ENCODE measurements at regions not wholly inside any gene's neighbourhood (a gene's known extent, or its start where the extent isn't known, plus 50 kb on each side); places are given as distances from the start of the nearest gene placed in this dataset.

DNA sequence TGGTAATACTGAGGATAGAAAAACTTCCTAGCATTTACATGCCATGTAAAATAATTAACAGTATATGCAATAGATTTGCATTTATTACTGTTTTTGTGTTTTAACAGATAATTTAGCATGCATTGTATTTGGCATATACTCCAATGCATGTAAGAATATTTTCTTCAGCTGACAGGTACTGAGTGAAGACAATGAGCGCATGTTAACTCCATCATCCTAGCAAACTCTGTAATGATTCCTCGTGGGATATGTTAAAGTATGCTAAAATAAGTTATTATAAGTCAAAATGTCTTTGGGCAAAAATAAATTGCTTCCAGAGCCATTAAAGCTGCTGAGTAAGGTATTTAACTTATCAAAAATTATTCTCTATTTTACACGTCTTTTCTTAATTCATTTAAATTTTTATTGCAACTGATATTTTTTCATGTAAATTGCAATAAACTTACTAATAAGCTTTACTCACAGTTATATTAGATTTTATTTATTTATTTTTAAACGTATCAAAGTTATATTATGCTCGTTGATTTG lies 616.4 kb upstream of the NDST4 start:
- no peak for DNase-seq

DNA sequence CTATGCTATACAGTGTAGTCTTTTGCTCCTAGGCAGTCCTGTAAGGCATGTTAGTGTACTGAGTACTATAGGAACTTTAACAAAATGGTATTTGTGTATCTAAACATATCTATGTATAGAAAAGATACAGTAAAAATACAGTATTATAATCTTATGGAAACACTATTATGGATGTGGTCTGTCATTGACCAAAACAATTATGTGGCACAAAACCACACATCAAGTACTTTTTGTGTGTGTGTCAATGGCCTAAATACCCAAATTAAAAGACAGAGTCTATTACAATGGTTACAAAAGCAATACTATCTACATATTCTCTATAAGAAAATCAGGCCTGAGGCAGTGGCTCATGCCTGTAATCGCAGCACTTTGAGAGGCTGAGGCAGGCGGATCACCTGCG lies 610.2 kb upstream of the NDST4 start:
- no peak for DNase-seq

DNA sequence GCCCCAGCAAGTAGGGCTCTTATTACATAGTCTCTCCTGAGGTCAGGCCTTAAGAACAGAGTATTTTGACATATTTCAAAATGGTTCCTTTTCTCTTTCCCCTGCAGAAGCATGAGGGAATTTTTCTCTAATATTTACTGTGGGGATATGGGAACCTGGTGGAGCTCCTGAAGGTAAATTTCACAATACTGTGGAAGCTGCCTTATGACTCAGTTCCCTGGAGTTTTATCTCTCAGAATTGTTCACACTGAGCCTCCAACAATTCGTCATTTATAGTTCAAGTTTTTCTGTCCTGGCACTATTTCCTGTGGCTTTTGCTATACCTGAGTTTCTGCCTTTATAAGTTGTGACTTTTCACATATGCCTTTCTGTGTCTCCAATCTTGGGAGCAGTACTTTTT lies 607.2 kb upstream of the NDST4 start:
- no peak for DNase-seq

DNA sequence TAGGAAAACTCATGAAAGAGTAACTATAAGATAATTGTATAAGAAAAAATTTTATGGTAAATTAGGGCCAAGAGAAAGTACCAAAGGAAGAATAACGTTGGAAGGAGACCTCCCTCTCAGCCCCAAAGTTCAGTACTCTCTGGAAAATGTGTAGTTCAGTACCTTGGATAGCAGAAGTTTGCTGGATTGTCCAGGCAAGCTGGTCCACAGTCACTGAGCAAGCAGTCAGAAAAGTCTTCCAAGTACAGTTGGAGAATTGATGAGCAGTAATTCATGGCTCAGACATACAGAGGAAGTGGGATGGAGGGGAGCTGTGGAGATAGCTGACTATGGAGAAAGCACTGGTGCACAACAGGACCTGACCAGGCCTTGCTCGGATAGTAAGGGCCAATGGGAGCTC lies 598.2 kb upstream of the NDST4 start:
- no peak for DNase-seq

DNA sequence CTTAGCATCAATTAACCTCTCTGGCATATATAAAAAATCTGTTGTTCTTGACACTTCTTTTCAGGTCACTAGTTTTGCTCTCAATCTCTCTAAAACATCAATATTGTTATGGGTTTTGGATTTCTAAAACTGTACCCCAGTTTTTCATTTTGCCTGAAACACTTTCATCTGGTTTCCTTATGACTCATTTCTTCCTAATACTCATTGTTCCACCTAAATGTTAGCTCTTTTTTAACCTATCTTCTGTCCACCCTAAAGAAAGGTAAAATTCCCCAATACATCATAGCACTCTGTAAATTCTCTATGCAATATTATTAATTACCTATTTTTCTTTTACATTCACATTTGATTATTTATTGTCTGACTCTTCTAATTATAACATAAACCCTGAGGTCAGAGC lies 575.5 kb upstream of the NDST4 start:
- no peak for DNase-seq

DNA sequence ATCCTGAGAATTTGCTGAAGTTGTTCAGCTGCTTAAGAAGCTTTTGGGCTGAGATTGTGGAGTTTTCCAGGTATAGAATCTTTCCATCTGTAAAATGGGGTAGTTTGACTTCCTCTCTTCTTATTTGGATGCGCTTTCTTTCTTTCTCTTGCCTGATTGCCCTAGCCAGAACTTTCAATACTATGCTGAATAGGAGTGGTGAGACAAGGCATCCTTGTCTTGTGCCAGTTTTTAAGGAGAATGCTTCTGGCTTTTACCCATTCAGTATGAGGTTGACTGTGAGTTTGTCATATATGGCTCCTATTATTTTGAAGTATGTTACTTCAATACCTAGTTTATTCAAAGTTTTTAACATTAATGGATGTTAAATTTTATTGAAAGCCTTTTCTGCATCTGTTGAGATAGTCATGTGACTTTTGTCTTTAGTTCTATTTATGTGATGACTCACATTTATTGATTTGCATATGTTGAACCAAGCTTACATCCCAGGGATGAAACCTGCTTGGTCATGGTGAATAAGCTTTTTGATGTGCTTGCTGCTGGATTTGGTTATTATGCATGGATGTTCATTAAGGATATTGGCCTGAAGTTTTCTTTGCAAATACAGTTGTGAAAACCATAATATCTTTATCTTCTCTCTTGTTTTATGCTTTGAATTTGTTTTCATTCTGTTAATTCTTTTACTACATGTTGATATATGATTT lies 573.8 kb upstream of the NDST4 start:
- no peak for DNase-seq

DNA sequence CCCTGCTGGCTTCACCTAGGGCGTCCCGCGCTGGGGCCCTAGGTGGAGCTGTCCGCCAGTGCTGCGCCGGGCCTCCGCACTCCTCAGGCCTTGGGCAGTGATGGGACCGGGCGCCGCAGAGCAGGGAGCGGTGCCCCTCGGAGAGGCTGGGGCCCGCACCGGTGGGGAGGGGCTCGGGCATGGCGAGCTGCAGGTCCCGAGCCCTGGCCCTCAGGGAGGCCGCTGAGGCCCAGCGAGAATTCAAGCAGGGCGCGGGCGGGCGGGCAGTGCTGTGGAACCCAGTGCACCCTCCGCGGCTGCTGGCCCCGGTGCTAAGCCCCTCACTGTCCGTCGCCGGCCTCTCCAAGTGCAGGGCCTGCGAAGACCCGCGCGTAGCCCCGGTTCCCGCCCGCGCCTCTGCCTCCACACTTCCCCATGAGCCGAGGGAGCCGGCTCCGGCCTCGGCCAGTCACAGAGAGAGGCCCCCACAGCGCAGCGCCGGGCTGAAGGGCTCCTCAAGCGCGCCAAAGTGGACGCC lies 565.1 kb upstream of the NDST4 start:
- DNase-seq: no peak

DNA sequence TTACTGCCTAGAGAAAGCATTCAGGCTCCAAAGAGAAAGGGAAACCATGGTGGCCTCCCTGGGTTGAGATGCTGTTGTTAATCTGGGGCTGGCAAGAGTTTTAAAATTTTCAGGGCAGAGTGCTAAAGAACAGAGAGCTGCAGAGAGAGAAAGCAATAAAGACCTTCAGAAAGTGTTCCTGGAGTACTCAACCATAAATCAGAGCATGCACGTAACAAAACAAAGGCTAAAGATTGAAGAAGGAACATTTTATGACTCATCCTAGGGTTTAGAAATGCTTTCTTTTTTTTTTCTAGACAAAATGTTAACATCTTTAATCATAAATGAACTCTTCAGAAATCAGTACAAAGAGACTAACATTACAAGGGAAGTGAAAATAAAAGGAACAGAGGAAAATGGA lies 562.3 kb upstream of the NDST4 start:
- DNase-seq: no peak

DNA sequence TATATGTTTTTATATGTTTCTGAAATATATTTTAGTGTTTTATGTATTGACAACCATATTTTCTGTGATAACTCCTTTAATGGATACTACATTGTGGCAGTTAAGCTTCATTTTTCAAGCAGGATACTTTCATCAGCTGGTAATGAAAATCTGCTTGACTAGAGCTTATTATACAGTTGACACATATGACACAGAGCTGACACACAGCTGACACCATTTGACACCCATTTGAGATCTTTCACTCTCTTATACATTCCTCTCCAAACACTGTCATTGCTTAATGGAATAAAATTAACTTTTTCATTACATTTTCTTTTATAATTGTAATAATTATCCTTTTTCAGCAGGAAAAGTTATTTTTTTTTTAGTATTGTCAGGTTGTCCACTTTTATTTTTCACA lies 561.1 kb upstream of the NDST4 start:
- no peak for DNase-seq

DNA sequence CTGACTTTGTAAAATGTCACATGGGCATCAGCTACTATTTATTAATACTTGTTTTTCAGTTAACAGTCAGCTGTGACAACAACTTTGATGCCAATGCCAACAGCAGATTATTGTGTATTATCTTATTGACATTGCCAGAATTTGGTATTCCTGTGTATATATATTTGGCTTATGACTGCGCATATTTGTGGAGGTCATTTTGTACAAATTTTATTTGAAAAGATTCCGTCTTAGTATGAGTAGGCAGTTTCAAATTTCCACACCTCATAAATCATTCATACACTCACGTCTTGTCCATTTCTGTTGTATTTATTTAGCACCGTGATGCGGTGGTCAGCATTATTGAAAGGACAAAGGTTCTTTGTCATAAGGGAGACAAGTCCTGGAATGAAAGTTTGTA lies 558.2 kb upstream of the NDST4 start:
- DNase-seq: no peak

DNA sequence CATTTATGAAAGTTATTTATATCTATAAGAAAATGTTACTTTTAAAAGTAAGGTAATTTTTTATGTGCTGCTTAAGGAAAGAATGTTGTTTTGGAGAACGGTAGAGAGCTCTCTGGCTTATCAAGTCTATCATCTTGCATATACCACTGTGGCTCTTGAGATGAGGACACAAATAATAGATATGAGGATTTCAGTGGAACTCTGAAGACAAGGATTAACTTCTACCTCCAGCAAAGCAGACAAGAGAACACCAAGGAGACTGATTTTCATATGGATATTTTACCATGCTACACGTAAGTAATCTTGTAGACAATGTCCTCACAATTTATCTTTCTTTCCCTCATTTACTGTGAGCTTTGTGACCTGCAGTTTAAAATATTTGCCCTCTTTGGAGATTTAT lies 557.5 kb upstream of the NDST4 start:
- no peak for DNase-seq

DNA sequence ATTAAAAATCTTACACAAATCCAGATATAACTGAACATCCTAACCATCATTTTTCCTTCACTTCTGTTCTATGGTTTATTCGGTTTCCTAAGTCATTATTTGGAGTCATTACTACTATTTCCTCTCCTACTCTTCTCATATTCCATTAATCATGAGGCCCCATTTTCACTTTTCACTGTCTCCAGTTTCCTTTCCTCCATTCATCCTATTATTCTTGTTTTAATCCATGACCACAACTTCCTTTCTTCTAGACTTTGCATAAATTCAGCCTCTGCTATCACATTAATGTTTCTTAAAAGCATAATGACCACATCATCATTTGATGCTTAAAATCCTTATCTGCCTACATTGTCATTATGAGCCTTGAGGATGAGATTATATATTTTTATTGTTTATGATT lies 555.0 kb upstream of the NDST4 start:
- no peak for DNase-seq

DNA sequence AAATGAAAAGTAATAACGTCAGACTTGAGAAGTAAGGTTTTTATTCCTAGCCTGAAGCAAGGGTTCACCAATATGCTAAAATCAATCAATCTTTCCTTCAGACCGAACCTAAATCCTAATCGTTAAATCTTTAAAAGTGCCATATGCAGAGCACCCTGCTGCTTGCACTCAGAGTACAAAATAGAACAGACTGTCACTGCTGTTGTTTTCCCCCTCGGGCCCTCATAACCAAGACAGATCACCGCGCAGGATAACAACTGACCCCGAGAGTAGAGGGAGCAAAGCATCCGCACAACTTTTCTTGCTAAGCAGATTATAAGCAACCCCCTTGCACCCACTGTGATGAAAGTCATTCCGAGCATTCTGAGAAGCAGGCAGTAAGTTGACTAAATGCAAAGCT lies 550.9 kb upstream of the NDST4 start:
- DNase-seq: no peak

DNA sequence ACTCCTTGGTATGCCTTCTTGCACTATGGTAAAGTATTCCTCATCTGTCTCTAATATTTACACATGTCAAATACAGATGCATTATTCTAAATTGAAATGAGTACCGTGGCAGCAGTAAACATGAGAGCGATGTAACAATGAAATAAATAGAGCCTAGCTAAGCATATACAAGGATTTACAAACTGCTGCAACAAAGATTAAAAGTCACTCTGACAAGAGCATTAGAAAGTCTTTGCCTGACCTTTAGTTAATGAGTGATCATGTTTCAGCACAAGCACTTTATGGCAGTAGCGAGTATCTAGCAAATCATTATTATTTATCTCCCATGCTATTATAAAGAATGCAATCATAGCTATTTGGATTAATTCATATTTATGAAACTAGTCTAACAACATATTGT lies 547.0 kb upstream of the NDST4 start:
- no peak for DNase-seq

DNA sequence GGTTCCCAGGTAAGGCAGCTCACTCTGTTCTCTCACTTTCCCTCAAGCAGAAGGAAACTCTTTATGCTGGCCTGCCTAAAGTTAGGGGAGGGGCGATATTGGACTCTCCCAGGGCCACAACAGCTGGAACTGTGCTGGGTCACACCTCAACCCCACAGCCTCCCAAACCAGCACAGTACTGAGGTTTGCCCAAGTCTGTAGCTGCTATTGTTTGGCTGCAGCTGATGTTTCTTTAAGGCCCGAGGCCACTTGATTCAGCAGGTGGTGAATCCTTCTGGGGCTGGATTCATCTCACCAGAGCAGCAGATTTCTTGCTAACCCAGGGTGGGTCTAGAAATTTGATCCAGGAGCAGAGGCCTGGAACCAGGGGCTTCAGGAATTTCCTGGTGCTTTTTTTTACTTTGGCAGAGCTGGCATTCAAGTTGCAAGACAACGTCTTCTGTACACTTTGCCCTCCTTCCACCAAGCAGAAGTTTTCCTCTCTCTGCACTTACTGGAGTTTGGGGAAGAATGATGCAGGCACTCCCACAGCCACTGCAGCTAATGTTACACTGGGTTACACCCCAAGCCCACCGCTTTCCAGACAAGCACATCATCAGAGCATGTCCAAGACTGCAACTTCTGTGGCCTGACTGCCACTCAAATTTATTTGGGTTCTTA lies 544.7 kb upstream of the NDST4 start:
- DNase-seq: no peak

DNA sequence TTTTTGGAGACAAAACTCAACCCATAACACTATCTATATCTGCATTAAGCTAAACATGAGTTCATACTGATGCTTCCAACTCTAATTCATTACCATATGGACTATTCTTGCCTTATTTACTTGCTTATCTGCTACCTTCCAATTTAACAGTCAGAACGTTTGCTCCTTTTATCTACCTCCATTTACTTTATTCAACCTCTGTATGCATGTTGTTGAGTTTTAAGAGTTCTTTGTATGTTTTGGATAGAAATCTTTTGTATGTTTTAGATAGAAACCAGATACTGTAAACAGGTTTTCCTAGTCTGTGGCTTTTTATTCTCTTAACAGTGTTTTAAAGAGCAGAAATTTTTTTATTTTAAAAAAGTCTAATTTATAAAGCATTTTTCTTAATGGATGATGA lies 542.2 kb upstream of the NDST4 start:
- no peak for DNase-seq

DNA sequence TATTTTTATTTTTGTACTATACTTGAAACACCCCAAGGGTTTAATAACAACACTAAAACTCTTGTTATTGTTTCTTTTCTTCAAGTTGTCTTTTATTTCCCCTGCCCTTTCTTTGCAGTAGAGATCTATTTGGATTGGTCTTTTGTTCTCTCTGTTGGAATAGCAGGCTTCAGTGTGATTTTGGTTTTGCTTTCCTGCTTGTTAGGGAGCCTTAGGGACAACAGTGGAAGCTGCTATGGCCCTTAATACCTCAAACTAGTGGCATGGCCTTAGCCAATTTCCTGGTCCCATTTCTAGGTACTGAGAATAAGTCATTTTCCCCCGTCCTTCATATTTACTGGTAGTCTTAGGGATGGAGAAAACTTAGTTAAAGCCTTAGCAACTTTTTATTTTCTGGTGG lies 535.4 kb upstream of the NDST4 start:
- no peak for DNase-seq

DNA sequence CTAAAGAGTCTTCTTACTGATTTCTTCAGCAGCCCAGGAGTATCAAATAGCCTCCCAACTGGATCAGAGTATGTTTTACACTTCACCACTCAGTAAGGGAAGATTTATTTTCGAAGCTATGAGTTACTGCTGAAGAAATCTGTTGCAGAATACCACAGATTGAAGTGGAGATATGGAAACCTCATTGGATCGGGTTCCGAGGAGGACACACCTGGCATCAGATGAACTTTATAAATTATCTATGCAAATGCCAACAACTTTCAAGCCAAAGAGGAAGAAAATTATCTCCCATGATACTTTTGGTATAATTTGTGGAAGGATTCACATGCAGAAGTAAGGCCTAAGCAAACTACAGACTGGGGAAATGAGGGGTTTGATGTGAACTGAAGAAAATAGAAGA lies 515.9 kb upstream of the NDST4 start:
- DNase-seq: no peak

DNA sequence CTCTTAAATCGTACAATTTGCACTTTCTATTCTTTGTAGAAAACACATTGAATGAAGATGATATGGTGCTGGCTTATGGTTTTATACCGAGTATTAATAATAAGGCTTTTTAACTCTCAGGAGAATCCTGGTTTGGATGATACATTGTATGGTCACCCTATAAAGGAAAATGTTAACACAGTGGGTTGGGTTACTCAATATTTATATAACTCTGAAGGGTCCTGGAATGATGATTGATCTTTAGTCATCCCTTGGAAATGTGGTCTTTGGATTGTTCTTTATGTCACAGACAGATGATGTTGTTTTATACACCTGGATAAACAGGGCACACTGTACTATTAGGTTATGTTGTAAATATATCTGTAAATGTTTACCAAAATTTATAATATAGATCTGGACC lies 496.2 kb upstream of the NDST4 start:
- no peak for DNase-seq

DNA sequence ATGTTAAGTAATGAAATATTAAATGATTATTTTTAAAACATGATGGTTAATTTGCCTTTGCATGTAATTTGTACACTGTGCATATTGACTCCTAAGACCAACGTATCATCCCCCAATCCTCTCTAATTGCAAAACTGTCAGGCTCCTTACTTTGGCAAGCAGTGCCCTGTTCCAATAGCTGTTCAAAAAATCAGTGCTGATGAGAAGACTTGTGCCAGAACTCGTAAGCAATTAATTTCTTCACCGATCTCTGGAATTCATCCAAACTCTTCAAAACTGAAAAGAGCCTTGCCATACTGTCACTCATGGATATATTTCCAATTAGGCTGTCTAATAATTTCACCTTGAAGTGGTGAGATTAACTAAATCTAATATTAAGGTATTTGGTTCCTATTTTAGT lies 493.9 kb upstream of the NDST4 start:
- DNase-seq: no peak

DNA sequence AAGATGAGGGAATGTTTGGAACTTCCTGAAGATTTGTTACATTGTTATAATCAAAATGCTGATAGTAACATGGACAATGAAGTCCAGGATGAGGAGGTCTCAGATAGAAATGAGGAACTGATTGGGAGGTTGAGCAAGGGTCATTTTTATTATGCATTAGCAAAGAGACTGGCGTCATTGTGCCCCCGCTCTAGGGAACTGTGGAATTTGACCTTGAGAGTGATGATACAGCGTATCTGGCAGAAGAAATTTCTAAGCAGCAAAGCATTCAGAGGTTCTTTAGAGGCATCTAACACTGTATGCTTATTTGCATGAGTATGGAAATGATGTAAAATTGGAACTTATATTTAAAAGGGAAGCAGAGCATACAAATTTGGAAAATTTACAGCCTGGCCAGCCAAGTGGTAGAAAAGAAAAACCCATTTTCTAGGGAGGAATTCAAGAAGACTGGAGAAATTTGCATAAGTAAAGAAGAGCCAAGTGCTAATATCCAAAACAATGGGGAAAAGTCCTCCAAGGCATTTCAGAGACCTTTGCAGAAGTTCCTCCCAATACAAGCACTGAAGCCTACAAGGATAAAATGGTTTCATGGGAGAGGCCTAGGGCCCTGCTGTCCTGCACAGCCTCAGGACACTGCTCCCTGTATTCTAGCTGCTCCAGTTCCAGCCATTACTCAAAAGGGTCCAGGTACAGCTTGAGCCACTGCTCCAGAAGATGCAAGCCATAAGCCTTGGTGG lies 483.0 kb upstream of the NDST4 start:
- DNase-seq: no peak

DNA sequence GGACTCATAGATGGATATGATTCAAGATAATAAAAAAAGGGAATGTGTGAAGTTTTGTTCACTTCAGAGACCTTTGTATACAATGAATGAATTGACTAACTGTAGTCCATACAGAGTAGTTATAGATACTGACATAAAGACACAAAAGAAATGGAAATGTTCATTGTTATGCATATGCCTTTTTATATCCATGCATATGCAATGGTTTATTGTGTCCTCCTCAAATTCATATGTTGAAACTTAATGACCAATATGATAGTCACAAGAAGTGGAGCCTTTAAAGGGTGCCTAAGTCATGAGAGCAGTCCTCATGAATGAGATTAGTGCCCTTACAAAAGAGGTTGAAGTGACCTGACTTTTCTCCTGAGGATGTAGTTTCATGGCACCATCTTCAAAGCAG lies 467.5 kb upstream of the NDST4 start:
- DNase-seq: no peak

DNA sequence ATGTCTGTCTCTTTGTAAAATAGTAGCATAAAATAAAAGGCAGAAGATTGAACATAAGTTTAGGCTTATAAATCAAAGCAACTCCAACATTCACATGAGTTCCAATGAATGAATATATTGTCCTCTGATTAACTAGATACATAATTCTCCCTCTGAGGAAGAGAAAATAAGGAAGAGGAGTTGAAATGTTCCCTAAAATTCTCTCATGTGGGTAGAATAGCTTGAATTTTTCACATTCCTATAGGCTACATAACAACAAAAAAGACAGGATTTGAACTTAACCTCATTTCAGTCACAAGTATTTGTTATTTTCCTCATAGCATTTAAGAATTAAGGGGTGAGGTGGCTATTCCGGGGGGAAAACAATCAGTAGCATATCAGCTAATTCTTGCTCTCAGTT lies 462.4 kb upstream of the NDST4 start:
- DNase-seq: no peak

DNA sequence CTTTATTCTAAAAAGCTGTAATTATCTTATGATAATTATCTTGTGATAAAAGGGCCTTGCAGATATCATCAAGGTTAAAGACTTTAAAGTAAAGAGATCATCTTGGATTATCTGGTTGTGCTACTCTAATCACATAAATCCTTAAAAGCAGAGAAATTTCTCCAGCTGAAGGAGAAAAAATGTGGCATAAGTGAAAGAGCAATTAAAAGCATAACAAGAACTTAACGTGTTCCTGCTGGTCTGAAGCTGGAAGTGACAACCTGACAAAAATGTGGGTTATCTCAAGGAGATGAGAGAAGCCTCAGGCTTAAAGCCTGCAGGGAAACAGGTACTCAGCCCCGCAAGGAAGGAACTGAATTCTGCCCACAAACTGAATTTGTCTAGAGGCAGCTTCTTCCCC lies 449.1 kb upstream of the NDST4 start:
- DNase-seq: no peak

Measured in AML-193 (cell line).